COR-L47 (cell line): ENCODE measurements at regions not wholly inside any gene's neighbourhood (a gene's known extent, or its start where the extent isn't known, plus 50 kb on each side); places are given as distances from the start of the nearest gene placed in this dataset.
"Not testable (repeated sequence)": the region's sequence is repeated elsewhere in the genome, so short reads cannot be mapped to it uniquely, and the experiment has no call there.

ENCODE experiments used
- DNase-seq: peaks from one replicate; lab custom pipeline; 2025; lab: John Stamatoyannopoulos, UW

DNA sequence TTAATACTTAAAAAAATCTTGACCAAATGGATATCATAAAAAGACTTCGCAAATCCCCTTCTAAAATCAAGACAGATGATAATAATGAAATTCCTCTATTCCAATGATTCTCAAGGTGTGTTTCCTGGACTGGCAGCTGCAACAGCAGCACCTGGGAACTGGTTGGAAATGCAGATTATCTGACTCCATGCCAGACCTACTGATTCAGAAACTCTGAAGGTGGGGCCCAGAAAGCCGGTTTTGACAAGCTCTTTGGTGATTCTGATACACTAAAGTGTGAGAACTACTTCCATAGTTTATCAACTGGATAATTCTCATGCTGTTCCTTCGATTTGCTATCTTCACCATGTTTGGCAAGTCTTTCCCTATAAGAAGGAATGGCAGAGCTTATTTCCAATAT lies 252.1 kb downstream of the COL12A1 start:
- DNase-seq: no peak

DNA sequence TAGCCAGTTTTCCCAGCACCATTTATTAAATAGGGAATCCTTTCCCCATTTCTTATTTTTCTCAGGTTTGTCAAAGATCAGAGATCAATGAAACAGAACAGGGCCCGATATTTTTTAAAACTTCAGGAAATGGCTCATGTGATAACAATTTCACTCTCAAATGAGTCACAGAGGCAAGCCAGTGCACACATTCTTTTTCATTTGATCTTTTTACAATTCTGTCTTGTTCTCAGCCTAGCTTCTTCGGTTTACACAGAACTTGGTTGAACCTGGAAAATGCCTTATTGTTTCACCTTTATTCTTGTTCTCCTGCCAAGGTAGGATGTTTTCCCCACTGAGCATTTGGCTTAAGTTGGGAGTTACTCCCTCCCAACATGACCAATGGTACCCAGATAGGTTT lies 258.9 kb downstream of the COL12A1 start:
- no peak for DNase-seq

- no peak for DNase-seq
Observed at GRCh38 chr6:74942130-74942529, 263.7 kb downstream of the COL12A1 start.

DNA sequence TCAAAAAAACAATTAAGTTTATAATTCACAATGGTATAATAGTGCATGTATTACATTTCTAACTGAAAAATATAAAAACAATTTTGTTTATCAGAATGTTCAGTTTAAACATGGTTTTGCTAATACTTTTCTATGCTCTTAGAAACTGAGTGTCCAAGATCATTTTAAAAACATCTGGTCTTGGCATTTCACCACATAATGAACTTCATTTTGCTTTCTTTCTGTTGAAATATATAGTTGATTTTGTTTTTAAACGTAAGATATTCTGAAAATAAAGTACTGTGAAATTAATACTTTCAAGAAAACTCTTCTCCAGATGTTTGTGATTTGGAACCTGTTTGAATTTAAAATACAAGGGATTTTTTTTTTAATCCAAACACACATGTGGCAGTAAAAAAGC lies 264.4 kb downstream of the COL12A1 start:
- DNase-seq: no peak

- no peak for DNase-seq
Observed at GRCh38 chr6:74939721-74940620, 265.9 kb downstream of the COL12A1 start.

GRCh38 chr6:74939151-74939708 lies 266.6 kb downstream of the COL12A1 start:
- no peak for DNase-seq

- no peak for DNase-seq
Observed at GRCh38 chr6:74937936-74938335, 267.9 kb downstream of the COL12A1 start.

DNA sequence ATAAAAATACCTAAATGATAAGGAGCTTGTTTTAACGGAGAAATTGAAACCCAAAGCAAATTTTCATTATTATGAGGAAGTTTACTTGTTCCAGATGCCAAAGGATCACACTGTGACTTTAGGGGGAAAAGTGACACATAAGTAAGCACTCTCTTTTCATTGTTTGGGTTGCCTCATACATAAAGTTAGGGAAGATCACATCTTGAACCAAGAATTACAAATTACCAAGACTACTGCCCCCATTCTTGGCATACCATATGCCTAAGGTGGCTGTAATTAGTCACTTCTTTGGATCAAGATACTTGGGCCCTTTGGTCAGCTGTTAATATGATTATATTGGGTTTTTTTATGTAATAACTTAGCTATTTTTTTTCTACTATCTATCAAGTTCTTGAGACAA lies 269.0 kb downstream of the COL12A1 start:
- no peak for DNase-seq

DNA sequence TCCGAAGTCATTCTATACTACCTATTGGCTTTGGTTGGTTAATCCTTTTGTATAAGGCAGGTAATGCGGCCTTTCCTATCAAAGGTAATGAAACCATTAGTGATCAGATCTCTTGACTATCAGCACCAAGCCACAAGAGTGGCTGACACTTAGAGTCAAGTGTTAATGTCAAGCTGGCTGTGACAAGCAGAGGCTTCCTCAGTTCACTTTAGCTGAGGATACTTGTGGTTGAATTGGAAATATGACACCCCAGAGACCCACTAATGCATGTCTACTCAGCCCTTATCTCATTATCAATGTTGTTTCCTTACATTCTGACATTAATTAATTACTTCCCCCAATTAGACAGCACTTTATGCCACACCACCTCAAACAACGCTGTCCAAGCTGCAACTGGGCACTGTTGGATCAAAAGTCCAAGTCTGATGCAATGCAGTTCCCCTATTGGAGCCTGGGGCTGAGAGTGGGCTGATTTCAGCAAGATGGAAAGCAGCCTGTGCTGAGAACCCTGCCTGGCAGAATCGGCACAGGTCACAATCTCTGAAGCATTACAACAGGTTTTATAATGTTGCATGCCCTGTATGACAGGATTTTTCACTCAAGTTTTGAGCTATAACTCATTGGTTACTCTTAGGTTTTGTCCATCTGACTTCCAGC lies 273.5 kb downstream of the COL12A1 start:
- DNase-seq: no peak

DNA sequence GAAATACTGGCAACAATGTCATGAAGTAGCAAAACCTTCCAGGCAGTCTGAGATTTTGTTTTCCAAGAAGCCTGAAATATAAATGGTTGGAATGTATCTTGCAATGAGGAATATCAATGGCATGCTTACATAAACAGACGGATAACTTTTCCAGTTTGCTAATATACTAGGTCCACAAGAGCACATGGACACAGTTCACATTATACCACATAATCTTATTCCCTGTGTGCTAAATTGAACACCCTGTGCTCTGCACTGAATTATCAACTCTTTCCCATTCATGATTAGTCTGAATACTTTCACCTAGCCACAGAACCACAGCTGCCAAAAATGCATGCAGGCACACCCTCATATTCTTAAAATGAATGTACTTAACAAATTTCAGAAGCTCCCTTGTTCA lies 274.3 kb downstream of the COL12A1 start:
- DNase-seq: no peak

DNA sequence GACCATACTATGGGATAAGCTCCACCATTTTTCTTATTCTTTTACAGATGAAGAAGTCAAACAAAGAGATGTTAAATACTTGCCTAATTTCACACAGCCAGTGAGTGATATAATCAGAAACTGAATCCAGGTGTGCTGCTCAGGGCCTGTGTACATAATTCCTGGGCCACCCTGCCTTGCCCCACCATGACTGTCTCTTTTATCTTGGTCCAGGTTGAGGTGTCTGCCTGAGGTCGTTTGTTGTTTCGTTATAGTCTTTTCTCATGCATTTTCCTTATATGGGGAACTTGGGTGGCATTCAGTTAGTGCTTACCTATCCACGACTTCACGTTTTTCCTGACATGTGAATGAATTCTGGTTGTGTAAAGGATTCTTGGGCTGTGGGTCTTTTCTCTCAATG lies 277.6 kb downstream of the COL12A1 start:
- DNase-seq: no peak

- DNase-seq: no peak
Observed at GRCh38 chr6:74927299-74927698, 278.6 kb downstream of the COL12A1 start.

- DNase-seq: no peak
Observed at GRCh38 chr6:74925683-74926082, 280.2 kb downstream of the COL12A1 start.

GRCh38 chr6:74914888-74915287 lies 291.0 kb downstream of the COL12A1 start:
- DNase-seq: no peak

GRCh38 chr6:74912234-74912633 lies 293.6 kb downstream of the COL12A1 start:
- no peak for DNase-seq

- no peak for DNase-seq
Observed at GRCh38 chr6:74902846-74903245, 303.0 kb downstream of the COL12A1 start.

- no peak for DNase-seq
Observed at GRCh38 chr6:74902089-74902488, 303.8 kb downstream of the COL12A1 start.

GRCh38 chr6:74901576-74901975 lies 304.3 kb downstream of the COL12A1 start:
- no peak for DNase-seq

DNA sequence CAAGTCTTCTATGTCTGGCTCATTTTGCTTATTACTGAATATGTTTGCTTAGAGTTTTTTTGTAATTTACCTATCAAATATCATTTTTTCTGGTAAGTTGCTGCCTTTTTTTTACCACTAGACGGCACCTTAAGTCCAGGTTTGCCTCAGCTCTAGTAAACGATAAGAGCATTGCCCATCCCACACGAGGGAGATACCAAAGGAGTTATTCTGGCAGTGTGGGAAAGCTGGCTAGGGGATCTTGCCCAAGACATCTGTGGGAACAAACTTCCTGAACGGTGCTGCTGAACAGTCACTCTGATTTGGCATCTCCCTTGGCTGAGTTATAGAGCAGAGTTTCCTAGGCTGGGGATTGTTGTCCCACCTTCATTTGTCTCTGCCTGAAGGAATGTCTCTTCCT lies 306.4 kb downstream of the COL12A1 start:
- DNase-seq: no peak

DNA sequence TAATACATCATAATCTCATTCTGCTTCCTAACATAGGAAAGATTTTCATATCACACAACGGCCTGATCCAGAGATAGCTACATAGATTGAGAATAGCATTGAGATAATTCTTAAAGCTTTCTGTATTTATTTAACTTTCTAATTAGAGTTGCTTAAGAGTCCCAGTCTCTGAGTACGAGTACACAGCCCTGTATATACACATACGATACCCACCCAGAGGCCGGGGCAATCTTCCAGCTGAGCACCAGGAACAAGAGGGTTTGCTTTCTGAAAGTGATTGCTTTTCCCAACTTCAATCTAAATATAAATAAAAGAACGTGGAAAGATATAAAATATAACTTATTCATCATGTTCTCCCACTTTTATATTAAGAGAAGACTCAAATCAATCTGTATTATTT lies 313.8 kb downstream of the COL12A1 start:
- no peak for DNase-seq

GRCh38 chr6:74891349-74891831 lies 314.5 kb downstream of the COL12A1 start:
- no peak for DNase-seq

DNA sequence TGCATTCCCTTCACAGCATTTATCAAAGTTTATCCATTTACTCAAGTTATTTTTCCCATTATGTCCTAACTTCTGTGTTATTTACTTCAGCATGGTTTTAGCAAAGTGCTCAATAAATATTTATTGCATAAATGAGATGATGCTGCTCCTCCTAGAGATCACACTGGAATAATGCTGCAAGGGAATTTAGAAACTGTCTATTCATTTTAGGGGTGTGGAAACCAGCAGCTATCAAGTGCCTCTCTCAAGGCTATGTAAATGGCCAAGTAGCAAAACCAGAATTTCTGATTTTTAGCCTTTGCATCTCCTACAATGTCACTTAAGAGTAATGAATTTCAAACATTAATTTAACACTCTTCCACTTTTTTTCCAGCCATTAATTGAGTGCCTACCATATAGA lies 316.2 kb downstream of the COL12A1 start:
- no peak for DNase-seq

GRCh38 chr6:74888741-74889140 lies 317.1 kb downstream of the COL12A1 start:
- not testable (repeated sequence) for DNase-seq
